Esophagus muscularis mucosa (tissue), 4 donors: ENCODE measurements at regions not wholly inside any gene's neighbourhood (a gene's known extent, or its start where the extent isn't known, plus 50 kb on each side); places are given as distances from the start of the nearest gene placed in this dataset.

Experiments
- EP300 ChIP-seq: sonication (generic); formaldehyde crosslinking; IDR thresholded peaks from one replicate; pipeline ENCODE4 v1.6.1; 2017; ENCODE audit warnings: antibody characterized with exemption
- POLR2A ChIP-seq: fragments of 450-650 bp; IDR thresholded peaks from one replicate; pipeline ENCODE4 v1.6.1; 2017; ENCODE audit warnings: antibody characterized with exemption, moderate library complexity, mild to moderate bottlenecking, low read depth
- TF ChIP-seq, protein P1 (sequence below), 3 experiments: fragments of 200-600 bp in 2 of 3; fragments of 450-650 bp in 1 of 3; sonication (generic) in 2 of 3; IDR thresholded peaks; one replicate each; pipeline ENCODE4 v1.5.1; 2017 to 2019; ENCODE audit warnings: antibody characterized with exemption in 3 of 3, mild to moderate bottlenecking in 2 of 3, moderate library complexity in 1 of 3

DNA sequence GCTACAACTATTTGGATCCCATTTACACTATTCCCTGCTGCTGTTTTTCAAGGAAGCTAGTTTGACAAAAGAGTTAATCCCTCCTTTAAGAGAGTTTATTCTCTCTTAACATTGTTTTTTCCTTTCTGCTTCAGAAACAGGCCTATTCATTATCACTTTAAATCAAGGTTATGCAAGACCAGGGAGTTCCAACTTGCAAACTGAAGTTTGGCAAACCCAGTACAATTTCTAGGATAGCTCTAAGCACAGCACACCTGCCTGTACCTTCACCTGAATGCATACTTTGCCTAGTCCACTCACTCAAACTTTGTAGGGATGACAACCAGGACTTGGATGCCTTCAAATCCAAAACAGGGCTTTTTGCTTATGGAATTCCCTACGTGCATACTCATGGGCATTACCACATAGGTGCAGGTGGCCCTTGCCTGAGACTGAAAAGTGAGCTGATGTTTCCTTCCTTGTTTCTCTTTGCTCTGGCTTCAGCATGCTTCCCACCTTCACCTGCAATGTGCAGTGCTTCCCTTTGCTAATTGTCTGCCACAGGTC, 193.8 kb upstream of the MMADHC start:
- TF ChIP-seq, protein P1, sequence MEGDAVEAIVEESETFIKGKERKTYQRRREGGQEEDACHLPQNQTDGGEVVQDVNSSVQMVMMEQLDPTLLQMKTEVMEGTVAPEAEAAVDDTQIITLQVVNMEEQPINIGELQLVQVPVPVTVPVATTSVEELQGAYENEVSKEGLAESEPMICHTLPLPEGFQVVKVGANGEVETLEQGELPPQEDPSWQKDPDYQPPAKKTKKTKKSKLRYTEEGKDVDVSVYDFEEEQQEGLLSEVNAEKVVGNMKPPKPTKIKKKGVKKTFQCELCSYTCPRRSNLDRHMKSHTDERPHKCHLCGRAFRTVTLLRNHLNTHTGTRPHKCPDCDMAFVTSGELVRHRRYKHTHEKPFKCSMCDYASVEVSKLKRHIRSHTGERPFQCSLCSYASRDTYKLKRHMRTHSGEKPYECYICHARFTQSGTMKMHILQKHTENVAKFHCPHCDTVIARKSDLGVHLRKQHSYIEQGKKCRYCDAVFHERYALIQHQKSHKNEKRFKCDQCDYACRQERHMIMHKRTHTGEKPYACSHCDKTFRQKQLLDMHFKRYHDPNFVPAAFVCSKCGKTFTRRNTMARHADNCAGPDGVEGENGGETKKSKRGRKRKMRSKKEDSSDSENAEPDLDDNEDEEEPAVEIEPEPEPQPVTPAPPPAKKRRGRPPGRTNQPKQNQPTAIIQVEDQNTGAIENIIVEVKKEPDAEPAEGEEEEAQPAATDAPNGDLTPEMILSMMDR (IDR thresholded peaks at IDR 0.05), result no peak
- TF ChIP-seq EP300 (no peak), POLR2A (no peak)
